NOMO-1 treated with dmso at 0.1 percent for 144 hours (cell line): ENCODE measurements at regions not wholly inside any gene's neighbourhood (a gene's known extent, or its start where the extent isn't known, plus 50 kb on each side); places are given as distances from the start of the nearest gene placed in this dataset.

Source experiments
- DNase-seq: peaks from one replicate; lab custom pipeline; 2025; ENCODE audit not compliant: unreplicated experiment; lab: John Stamatoyannopoulos, UW

DNA sequence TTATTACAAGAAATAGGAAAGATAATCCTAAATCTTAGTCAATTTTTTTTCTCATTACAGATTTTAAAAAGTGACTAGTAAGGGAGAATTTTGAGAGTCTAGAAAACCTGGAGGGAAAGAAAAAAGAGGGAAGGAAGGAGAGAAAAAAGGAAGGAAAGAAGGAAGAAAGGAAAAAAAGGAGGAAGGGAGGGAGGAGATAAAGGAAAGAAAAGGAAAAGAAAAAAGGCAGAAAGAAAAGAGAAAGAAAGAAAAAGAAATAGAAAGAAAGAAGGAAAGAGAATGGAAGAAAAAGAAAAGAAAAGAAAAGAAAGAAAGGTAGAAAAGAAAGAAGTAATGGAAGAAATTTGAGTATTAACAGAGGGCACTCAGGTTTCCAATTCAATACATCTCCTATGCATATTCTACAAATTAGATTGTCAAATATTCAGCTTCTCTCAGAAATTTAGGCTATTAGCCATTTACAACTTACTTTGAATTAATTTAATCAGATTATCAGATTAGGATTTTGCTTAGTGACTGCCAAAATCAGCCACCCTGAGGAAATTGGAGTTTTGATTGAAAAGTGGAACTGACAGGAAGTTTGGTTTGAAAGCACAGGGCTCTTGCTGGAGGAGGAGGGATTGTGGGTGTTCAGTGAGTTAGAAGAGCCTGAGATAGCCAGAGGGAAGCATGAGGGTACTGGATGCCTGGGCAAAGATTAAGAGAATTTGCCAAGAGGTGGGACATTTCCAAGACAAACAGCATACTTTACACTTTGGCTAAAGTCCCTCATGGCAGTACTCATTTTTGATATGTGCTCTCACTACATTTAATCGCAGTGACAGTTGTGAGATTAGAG is 677.8 kb downstream of the USP25 start:
- no peak for DNase-seq

DNA sequence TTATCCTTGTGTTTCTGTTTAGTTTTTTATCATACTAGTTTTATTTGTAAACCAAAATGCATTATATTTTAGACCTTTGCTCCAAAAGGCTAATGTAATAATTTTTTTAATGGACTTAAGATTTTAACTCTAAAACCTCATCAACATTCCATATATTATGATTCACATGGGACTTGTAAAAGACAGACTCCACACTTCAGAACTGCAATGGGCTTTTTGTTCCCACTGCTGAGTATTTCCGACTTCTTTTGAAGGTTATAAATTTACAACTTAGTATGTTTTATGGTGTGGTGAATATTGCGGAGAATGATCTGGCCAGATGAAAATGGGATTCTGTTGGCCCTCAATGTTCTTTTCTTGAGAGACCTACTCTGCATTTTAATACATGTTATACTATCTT is 678.5 kb downstream of the USP25 start:
- no peak for DNase-seq

DNA sequence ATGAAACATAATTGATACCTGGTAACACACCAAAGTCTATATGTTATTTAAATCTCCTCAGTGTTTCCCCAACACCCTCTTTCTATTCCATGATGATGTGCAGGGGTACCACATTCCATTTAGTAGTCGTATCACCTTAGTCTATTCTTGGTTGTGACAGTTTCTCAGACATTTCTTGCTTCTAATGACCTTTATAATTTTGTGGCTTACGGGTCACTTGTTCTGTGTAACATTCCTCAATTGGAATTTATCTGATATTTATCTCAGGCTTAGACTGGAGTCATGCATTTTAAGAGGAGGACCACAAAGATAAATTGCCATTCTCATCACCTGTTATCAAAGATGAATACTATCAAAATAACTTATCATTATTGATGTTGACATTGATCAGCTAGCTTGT is 679.6 kb downstream of the USP25 start:
- no peak for DNase-seq

DNA sequence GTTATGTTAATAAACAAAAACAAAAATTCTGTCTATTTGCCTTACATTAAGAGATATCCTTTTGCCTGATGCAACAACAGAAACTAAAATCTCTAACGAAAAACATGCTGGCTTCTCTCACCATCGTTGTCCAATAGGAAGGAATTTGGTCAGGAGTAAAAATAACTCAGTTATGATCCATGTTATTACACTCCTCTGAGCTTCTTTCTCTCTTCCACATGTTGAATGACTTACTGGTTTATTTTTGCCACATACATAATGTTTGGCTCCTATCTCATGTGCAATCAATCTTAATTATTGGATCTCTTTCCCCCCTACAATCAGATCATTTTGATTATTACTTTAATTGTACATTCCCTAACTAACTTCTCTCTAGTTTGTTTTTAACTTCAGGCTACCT is 688.4 kb downstream of the USP25 start:
- no peak for DNase-seq

DNA sequence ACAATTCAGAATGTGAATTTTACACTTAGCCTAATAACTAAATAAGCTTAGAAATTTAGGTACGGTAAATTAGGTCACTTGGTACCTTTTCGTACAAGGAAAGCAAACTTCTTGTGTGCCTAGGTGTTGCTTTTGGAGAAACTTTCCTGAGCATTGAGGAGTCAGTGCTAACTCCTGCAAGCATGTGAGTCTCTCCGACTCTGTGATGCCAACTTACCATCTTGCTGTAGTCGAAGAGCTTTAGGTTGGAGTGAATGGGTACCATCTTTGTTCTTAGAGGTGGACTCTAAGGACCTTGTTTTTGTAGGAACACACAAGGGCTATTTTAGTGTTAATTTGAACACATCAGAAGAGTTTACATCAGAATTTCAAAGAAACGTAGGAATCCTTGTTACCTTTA is 688.9 kb downstream of the USP25 start:
- DNase-seq = no peak

DNA sequence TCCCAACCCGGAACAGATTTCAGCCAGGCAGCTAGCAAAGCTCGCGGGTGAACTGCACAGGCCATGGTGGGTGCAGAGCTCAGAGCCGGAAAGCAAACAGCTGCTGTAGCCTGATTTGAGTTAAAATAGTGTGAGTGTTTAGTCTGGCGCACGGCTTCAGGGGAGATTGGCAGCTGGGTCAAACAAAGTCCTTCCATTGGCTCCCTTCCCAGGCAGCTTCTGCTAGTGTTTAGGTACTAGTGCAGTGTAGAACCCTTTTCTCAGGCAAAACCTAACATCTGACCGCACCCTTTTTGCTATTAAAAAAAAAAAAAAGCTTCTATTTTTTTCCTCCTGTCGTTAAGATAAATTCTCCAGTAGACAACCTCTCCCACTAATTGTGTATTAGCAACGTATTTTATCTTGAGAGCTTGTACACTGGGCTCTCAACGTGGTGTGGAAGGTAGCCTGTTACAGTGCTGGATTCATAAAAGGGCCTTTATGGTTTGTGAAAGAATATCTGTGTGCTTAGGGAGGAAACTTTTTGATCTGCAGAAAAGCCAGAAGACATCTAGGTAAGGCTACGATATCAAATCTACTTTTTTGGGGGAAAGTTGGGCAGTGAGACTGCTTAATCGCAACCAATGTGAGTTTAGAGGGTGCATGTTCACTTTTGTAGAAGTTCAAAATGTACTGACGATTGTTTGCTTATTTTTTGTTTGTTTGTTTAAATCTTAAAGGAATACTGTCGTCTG is 689.6 kb downstream of the USP25 start:
- DNase-seq = no peak

DNA sequence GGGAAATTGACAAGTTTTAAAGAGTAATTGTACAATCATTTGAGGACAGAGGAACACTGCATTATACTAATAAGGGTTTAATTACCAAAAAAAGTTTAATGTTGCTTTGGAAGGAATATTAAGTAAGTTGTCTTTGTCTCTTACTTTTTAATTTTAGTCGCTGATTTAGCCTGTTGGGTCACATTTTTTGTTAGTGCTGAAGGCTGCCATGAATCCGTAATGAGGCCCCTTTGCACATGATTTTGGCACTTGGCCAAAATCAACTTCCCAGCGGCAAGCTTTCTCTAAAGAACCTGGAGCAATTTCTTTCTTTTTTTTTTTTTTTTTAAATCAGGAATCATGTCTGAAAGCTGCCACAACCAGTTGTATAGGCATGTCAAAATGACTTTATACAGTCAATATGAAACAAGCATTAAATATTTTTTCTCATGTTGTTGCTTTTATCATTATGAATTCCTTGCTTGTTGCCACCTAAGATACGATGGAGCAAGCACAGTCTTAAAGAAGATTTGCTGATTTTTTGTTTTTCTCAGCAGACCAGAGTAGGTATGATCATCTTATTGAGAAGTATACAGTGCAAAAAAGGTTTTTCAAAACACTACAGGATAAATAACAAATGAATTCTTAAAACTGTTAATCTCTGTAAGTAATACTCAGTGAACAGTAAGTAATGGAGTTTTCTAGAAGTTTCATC is 690.4 kb downstream of the USP25 start:
- no peak for DNase-seq

DNA sequence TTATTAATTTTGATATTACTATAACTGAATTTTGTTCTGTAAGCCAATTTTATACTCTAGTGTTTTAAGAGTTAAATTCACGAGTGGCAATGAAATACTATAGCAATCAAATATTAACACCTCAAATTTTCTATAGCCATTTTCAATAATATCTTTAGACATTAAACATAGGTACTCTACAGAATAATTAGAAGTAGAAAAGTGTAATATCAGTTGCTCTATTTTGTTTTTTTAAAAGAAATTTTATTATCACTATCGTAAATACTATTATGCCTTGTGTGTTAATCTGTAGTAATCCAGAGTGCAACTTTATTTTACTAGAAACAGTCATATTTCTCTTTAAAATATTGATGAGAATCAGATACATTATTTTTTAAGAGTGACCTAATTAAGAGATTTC is 691.2 kb downstream of the USP25 start:
- DNase-seq = no peak

DNA sequence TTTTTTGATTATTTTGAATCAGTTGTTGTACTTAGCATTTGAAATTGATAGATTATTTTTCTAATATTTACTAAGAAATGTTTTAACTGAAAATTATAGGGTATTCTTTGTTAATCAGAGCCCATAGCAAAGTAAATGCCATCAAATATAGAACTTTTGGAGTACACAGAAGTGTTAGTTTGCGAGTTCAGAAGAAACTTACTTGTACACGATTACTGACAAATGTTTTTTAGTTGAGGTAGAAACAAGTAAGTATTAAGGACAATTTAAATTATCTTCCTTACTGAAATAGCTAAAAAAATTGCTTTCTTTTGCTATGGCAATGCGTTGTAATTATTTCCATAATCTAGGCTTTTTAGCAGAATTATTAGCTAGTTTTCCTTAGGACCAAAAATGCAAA is 692.2 kb downstream of the USP25 start:
- DNase-seq = no peak

DNA sequence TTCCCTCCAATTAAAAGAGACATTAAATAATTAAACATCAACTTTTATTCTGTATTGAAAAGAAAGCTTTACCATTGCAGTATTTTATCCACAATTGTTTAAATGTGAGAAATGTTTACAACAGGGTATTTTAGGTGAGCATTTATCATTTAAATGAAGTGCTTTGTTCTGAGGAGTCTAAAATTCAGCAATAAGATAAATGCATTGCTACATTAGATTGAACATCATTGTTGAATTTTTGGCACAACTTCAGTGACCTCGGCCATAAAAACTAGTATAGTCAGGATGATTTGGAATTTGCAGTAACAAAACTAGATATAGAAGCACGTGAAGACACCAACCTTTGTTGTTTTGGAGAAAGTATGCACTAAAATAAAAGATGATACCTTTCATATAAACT is 692.9 kb downstream of the USP25 start:
- DNase-seq = no peak

DNA sequence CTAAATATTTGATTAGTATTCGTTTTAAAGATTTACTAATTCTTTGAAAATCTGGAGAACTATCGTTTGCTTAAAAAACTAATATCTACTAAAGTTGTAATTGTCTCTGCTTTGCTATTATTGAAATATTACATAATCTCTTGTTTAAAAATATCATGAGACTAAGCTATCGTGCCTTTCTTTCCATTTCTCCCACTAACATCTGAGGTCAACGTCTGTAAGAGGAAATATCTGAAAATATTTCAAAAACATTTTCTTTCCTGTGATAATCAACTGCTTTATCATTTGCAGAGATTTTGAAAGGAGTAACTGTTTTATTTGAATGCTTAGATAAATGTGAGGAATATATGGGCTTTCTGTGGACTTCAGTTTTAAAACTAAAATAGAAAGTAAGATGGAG is 694.1 kb downstream of the USP25 start:
- no peak for DNase-seq

DNA sequence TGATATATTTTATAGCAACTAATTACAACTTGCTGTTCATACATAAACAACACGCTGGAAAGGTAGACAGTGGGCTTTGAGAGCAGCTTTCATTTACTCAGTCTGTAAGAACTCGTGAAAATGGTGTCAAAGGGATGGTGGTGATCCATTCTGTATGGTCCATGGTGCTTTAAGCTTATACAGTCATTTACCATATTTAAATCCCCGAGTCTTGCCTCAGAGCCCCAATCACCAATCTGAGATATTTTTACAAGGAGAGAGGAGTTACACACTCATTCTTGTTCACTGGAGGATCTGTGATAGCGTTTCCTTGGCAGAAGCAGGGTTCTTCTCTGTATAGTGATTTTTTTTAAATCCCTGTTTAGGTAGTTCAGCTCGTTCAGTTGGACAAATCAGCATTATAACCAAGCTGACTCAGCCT is 694.6 kb downstream of the USP25 start:
- no peak for DNase-seq

DNA sequence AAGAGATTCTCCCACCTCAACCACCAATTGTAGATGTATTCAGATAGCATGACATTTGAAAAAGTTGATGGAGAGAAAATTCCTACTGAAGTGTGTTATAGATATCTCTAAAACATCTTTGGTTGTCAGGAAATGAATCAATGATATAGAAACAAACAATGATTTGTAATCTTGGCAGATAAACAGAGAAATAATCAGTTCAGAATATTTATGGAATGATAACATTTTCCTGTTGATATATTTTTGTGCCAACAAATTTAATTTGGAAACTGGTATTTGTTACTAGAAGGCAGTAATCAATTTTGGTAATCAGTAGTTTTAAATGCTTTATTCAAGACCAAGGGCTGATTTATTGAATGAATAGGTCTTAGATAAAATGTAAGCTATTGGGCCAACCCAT is 695.6 kb downstream of the USP25 start:
- DNase-seq = no peak

DNA sequence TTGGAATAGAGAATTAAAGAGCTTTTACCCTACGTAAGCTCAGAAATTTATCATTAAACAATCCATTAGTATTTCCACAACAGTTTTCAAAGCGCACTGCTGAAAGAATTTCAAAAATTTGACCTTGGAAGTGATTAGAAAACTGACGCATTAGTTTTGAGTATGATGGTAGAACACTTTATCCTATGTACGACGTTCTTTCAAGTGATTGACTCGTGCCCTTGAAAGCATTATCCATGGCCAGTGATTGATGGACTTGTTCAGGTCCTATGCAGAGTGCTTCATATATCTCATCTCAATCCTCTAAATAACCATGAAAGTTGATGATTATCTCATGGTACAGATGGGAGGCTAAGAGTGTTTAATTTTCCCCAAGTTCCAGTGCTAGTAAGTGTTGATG is 697.2 kb downstream of the USP25 start:
- DNase-seq = no peak

DNA sequence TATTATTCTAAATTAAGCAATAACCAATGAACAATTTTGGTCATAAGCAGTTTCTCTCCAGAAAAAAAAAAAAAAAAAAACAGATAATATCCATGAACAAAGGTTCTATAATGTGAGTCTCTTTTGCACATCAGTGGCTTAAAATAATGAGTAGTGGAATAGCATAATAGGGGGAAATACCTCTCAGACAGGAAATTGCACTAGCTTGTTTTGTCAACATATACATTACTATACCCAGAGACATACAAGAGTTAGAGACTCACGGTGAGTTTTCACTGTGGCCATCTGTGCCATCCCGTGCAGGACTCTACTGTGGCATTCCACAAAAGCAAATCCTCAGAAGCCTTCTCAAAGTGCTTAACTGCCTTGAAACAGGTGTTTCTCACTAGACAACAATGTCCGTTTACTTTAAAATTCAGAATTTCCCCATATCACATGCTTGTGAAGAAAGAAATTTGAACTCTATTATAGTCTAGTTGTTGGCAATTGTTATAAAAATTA is 697.9 kb downstream of the USP25 start:
- DNase-seq = no peak

DNA sequence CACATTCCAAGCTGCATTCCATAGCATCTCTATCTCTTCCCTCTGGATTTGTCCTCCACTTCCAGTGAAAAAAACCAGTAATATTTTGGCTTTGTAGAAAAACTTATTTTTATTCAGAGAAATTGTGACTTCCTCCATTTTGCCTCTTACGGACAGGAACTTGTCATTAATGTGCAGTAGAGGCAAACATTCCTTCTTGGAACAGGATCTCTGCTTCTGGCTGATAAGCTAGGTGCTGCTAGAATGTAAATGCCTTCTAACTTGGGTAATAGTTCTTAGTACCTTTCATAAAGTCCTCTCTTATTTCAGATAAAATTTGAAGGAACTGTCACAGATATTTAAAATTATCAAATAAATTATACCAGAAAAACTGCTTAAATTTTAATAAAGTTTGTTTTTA is 707.8 kb downstream of the USP25 start:
- no peak for DNase-seq

DNA sequence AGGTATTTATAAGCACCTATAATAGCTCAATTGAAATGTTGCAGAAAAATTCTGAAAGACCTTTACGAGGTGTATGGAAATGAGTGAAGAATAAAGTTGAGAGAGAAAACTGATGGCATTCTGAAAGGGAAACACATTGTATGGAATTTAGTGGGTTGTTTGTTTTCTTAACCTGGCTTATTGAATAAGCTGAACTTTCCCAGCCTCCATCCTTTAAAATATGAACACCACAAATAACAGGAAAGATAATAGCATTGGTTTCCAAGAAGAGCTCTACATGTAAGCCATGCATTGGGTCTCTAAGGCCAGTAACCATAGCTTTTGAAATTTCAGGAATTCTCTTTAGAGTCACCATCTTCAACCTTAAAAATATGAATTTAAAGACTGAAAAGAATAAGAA is 709.0 kb downstream of the USP25 start:
- no peak for DNase-seq

DNA sequence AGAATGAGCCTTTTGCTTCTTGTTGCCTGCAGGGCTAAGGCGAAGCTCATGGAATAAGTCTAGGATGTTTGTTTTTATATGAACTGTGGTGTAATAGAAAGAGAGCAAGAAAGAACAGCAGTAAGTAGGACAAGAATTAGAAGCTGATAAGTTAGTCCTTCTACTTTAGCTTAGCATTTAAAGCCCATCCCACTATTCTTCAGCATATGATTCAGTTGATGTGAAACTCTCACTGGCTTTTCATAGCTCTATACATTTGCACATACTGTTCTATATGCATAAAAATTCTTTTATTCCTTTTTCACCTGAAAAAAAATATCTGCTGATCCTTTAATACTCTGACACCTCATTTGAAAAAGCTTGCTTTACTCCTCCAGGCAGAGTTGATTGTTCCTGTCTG is 712.0 kb downstream of the USP25 start:
- DNase-seq = no peak

DNA sequence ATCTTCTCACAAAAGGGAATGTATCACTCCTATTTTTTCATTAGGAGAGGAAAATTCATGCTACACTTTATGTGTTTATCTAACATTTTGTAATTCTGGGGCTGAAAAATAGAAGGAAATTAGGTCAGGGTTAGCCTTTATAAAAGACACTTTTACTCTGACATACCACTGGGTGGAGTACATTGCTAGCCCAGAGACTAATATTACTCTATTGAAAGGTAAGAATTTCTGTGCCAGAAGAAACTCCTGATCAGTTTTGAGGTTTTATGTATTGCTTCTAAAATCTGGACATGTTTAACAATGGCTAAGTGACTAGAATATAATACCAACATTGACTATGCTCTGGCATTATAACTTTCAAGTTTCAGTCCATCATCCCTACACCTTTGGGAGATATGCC is 724.6 kb downstream of the USP25 start:
- DNase-seq = no peak

DNA sequence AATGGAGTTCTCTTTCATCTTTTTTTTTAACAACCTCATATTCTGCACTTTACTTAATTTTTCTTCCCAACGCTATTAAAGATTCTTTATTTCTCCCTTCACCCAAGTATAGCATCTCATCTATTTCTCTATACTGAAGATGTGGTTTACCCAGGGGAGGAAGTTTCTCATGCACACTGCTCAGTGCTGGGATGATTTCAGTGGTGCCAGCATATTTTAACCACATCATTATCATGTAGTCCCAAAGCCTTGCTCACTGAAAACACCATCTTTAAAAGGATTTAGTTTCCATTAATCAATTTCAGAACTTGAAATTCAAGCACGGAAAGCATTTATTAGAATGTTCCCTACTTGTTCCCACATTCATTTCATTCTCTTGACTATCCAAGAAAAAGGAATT is 725.7 kb downstream of the USP25 start:
- DNase-seq = no peak

DNA sequence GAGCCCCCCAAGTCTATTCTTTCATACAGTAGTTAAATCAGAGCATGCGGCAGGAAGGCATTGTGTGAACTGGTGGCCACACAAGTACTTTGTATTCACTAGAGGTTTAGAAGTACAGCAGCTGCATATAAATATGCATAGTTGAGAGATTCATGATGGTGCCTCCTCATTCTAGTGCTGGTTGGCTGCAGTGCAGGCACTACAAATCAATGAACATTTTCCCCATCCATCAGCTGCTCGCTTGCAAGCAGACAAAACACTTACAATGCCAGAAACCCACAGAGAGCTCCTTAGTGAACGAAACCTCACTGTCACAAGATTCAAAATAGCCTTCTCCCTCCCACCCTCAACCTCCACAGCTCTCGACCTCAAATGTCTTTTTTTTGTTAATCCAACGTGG is 726.2 kb downstream of the USP25 start:
- no peak for DNase-seq

DNA sequence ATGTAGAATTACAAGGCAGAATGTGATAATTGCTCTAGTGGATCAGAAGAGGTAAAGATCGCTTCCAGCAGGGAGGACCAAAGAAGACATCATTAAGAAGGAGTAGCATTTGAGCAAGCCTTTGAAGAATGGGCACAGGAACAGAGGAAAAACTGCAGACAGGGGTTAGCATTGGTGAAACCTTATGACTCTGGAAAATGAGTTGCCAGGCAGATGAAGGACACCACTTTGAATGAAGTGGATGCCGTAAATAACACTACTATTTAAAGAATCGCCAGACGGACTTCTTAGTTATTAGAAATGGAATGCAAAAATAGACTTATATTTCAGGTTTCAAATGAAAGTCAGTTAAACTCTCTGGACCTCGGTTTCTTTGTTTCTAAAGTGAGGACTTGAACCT is 727.7 kb downstream of the USP25 start:
- DNase-seq = no peak
